HG02763 (cell line): ENCODE measurements at regions not wholly inside any gene's neighbourhood (a gene's known extent, or its start where the extent isn't known, plus 50 kb on each side); places are given as distances from the start of the nearest gene placed in this dataset.
"Not testable (repeated sequence)": the region's sequence is repeated elsewhere in the genome, so short reads cannot be mapped to it uniquely, and the experiment has no call there.

Experiments used
- ATAC-seq: cut with Tn5 transposase; IDR thresholded peaks from one replicate; pipeline ENCODE4 v1.9.1; 2021; ENCODE audit warnings: mild to moderate bottlenecking, moderate library complexity; ENCODE audit not compliant: unreplicated experiment

DNA sequence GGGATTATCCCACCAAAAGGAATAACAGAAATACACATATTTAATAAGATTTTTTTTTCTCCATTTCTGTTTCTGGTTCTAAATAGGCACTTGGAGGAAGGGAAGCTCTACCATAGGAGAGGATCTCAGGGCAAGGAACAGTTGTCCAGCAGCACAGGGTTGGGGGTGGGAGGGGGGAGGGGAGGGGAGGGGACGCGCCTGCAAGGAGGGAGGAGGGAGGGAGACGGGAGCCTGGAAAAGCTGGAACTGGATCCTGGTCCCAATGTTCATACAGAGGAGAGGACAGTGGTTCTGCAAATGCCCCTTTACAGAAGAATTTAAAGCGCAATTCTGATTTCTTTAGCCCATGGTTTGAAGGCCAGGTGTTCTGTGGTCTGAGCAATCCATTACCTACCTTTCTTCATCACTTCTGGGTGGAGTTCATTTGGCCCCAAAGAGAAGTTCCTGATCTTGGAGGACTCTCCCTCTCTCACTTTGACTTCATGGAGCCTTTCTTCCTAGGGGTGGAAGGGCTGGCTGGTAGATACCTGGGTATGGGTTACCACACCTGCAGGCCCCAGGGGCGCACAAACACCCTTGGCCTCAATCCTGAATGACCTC is 348.9 kb upstream of the NCAM1 start:
- ATAC-seq: no peak

DNA sequence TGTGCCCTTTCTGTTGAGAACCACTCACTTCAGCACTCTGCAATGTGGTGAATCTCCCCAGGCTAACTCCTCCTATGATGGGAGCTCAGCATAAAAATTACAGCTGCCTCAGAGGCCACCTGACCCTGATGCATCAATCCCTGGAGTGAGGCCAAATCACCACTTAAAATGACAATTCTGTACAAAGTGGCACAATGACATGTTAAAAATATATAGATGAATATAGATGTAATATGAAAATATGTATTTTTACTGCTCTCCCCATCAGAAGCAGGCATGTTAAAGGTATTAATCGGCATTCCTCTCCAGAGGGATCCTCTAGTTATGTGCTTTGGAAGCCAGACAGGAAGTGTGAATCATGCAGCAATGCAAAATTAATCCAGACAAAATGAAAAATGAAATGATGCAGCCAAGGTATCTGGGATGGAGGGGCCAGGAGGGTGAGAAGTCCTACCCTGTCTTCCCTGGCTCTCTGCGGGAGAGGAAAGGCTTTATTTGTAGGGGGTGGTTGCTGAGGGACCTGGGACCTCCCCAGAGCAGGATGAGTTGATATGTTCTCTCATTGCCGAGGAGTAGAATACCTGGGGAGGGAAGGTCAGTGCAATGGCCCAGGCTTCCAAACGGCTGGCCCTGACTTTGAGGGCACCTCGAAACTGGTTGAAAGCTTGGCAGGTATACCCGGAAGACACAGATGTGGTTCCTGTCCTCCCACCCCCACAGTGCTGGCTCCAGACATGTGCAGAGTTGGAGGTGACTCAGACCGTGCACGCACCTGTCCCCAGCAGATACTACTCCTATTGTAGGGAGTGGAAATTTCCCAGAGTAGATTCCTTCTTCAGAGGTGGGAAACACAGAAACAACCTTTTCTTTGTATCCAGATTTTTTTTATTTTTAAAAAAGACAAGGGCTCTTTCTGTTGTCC is 347.9 kb upstream of the NCAM1 start:
- ATAC-seq: no peak

DNA sequence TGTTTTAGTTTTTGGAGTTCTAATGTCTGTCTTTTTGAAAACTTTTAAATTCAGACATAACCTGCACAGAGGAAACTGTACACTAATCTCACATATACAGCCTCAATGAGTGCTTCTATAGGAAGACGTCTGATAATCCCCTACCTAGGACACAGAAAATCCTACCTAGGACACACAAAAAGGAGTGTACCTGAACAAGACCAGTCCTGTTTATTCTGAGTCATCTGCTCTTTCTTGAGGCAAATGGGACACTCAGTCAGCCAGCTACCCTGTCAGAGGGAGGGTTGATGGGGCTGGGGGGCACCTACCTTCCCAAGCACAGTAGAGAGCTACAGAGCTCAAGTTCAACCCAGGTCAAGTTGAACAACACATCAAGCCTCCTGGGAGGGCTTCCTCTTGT is 346.6 kb upstream of the NCAM1 start:
- ATAC-seq: no peak

DNA sequence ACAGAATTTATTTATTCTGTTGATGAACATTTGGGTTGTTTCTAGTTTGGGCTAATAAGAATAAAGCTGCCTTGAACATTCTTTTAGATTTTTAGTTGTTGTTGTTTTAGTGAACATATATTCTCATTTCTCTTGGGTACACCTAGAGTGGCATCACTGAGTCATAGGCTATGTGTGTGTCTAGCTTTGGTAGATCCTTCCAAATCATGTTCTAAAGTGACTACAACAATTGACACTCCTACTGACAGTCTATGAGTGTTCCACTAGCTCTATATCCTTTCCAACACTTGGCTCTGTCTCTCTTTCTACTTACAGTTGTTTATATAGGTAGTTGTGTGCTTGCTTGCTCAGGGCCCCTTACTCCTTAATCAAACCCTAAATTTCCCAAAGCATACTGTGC is 346.0 kb upstream of the NCAM1 start:
- ATAC-seq: no peak

DNA sequence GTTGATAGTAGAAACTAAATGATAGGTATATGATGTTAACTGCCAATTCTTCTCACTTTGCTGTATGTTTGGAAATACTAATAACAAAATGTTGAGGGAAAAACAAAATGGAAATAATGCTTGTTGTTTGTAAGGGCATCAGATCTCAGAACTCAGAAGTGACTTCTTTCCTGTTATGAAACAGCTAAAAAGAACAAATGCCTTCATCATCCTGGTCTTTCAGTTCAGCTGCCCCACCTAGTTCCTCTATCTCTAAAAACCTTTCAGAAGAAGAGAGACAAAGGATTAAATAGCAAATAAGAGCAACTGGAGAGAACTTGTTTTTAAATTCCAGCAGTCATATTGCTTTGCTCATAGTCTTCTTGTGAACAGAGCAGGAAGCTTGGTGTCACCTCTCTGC is 345.3 kb upstream of the NCAM1 start:
- ATAC-seq: no peak

DNA sequence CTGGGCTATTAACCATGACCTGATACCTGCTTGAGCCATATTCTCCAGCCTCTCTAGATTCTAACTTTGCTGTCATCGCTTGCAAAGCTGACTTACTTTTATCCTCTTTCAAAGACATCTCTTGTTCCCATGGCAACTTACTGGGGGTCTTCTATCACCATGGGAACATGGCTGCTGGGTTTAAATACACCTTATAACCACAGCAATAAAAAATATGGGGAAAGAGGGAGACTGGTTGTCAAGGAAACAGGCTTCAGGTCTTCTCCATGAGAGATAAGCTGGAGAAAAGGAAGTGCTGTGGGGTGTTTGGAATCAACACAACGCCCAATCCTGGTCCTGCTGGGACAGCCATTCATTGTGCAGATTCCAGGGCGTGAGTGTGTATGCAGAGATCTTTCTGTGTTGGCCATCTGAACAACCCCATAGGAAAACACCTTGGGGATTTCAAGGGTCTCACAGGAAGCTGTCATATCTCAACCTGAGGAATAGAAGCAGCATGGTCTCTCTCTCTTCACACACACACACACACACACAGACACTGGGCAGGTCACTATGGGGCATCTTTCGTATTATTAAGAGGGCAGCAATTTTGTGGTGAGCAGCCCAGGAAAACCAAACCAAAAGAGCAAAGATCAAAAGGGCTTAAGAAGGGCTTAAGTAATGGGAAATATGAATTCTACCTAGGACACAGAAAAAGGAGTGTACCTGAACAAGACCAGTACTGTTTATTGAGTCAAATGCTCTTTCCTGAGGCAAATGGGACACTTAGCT is 344.7 kb upstream of the NCAM1 start:
- no peak for ATAC-seq

DNA sequence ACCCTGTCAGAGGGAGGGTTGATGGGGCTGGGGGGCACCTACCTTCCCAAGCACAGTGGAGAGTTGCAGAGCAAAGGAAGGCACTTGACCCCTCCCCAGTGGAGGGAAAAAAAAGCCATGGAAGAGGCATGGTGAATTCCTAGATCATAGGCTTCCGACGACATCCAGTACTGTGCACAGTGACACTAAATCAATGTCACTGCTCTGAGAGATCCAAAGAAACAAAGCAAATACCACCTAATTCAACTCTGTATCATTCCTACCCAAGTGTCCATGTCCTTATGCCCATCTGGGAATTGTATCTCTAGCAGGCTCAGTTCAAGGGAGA is 344.2 kb upstream of the NCAM1 start:
- ATAC-seq: no peak

DNA sequence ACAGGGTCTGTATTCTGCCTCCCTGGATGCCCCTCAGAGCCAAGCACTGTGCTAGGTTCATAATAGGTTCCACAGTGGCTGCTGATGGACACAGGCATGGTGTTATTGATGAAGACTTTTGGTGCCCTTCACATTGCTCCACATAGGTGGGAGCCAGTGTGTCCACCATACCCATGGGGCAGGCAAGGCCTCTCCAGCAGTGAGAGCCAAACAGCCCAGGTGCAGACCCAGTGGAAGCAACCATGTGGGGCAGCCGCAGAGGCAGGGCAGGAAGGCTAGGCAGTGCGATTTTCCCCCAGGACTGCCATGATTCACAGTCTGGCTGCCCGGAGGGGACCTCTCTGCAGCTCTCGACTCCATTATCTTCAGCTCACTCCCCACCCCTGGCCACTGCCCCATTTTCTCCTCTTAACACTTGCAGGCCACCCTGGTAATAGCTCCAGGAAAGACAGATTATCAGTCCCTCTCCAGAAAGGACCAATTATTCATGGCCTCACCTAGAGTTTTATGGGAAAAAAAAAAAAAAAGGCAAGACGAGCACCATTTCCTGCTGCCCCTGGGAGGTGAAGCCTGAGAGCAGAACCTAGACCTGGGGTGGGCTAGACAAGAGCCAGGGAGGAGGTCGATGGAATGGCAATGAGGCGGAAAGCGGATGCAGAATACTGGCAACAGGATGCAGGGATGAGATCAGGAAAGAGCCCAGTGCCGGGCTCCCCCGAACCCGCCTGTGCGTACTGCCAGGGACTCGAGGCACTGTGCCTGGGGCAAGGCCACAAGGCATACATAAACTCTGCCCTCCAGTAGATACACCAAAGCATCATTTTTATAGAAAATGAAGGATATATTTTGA is 343.0 kb upstream of the NCAM1 start:
- no peak for ATAC-seq

DNA sequence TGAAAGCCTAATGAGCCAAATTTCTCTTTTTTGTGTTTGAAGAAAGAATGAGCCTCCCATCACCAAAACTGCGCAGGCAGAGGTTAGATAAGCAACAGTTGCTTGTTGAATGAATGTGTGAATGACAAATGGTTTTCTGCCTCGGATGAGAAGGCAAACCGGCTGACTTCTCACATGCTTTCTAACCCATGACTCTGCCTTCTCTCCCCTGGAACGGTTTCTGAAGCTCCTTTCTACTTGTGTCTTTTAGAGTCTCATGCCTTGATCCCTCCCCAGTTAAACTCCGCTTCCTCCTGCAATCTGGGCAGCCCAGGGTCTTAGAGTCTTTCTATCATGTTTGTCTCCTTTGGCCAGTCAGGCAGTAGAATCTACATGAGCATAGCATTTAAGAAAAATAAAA is 342.1 kb upstream of the NCAM1 start:
- no peak for ATAC-seq

DNA sequence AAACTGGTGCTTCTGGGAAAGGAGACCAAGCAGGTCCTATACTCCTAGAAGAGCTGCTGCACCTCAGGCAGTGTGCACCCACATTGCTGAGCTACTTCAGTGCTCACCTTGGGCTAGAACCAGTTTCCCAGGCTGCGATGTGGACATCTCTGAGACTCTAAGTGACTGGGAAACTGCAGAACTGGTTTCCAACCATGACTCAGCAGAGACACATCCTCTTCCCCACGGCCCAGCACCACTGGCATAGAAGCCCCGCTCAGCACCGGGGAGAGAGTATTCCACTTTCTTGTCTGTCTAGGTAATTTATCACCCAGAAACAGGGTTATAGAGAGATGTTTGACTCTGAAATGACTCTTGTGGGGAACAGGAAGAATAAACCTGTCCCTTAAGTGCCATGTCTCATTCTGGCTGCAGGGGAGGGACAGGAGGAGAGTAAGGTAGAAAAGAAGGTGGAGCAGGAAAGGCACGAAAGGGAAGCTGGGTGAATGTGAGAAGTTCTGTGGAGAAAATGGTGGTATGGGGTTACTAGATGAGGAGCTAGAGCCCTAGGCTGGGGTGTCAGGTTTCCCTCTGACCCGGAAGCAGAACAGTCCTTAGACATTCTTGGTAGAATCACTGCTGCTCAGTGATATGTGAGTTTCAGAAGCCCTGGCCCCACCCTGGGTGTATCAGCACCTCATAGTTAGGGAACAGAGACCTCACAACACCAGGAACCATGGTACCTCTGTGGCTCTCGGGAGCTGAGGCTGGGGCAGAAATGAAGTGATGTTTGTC is 340.4 kb upstream of the NCAM1 start:
- no peak for ATAC-seq

DNA sequence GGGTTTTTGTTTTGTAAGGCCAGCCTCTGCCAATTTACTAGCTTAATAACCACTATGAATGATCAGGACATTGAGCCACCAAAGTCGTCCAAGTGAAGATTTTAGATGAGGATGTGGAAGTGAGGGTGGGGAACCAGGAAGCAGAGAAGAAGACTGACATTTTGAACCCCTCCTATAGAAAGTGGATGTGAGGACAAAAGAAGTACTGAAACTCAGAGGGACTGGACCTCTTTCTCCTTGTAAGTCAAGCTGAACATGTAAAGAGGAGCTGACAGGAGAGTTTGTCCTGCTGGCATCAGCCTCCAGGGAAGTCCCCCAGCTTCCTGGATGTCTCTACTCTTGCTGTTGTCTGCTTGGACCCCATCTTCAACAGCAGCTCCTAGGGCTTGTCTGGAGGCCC is 338.2 kb upstream of the NCAM1 start:
- ATAC-seq: no peak

DNA sequence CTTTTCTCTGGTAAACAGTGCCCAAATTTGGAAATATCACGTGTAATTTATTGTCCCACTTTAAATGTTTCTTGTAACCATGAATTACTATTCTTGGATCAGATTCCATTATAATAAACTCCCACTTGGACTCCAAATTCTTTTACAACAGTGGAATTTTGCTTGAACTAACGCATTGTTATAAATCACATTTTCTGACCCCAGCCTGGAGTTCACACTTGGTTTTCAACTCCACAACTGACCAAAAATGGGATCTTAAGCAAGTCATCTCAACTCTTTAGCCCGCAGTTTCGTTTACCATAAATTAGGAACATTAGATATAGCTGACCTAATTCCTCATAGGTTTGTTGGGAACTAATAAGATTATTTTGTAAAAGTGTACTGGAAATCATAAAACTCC is 336.8 kb upstream of the NCAM1 start:
- no peak for ATAC-seq

DNA sequence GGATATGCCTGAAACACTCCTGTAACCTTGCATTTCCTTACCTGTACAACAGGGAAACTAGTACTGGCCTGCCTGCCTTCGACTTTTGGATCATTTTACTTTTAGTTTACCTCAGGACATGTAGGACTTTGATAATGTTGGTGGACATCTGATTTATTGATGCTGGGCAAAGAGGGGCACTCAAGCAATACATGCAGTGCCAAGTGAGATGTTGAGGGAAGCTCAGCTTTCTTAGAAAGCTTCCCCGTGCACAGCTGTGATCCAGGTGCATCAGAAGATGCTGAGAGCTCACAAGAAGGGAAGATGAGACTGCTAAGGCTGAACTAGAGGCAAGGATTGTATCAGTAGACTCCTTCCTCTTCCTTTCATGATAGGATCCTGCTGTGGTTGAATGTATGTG is 336.2 kb upstream of the NCAM1 start:
- ATAC-seq: not testable (repeated sequence)

DNA sequence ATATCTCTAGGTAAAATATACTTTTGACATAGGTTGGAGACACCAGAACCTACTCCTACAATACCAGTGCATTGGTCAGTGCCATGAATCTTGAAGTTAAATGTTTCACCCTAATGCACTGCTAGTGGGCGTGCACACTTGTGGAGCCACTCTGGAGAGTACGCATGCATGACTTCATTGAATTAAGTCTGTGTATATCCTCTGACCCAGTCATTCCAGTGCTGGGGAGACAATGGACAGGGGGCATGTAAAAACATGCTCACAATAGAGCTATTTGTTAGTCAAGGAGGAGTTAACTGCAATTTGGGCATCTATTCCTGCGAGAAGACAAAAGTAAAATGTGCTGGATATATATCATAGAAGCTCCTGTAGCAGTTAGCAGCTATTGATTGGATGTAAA is 335.4 kb upstream of the NCAM1 start:
- ATAC-seq: no peak

DNA sequence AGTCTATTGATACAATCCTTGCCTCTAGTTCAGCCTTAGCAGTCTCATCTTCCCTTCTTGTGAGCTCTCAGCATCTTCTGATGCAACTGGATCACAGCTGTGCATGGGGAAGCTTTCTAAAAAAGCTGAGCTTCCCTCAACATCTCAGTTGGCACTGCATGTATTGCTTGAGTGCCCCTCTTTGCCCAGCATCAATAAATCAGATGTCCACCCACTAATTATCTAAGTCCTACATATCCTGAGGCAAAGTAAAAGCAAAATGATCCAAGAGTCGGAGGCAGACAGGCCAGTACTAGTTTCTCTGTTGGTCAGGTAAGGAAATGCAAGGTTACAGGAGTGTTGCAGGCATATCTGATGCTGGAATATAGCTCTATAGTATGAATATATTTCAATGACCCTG is 334.5 kb upstream of the NCAM1 start:
- no peak for ATAC-seq

DNA sequence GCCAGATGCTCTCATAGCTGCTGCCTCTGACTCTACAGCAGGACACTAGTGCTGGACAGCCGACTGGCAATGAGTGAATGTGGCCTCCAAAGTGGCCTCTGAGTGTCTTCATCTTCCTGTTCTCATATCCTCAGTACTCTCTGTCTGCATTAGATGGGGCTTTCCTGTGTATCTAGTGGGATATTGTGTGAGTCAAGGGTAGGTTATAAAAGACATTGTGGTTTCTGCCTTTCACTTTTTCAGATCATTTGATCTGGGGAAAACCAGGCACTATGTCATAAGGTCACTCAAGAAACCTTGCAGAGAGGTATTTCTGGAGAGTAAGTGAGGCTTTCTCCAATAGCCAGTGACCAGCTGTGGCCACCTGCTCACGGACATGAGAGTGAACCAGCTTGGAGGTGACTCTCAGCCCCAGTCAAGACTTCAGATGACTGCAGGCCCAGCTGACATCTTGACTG is 333.6 kb upstream of the NCAM1 start:
- peak; percentile 56 for ATAC-seq

DNA sequence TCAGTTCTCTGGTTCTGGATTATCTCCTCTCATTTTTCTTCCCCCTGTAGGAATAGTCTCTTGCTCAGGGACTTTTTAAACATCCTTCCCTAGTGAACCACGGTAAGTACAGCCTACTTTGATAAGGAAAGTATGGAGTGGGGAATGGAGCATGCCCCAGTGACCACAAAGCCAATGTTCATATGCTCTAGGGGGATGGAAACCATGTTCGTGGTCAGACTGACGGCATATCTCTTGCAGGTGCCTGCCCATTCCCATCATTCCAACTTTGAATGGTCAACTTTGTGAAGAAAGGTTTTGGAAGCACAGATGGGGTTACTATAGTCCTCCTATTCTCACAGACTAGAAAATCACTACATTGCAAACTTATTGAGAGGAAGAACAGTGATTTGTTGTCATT is 332.5 kb upstream of the NCAM1 start:
- ATAC-seq: no peak

DNA sequence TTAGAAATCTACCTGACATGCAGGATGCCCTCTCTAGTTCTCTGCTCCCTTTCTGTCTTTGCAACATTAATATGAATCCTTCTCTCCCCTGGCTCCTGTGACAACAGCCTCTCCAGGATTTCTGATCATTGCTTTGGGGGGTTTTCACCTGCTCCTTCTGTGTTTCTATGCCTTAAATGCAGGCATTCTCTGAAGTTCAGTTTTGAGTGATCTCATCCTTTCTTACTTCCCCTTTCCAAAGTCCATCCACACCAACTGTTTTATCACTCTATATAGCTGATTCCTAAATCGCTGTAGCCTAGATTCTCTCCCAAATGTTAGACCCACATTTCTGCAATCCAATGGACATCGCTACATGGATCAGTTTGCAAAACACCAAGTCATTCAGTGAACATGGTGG is 330.7 kb upstream of the NCAM1 start:
- no peak for ATAC-seq

DNA sequence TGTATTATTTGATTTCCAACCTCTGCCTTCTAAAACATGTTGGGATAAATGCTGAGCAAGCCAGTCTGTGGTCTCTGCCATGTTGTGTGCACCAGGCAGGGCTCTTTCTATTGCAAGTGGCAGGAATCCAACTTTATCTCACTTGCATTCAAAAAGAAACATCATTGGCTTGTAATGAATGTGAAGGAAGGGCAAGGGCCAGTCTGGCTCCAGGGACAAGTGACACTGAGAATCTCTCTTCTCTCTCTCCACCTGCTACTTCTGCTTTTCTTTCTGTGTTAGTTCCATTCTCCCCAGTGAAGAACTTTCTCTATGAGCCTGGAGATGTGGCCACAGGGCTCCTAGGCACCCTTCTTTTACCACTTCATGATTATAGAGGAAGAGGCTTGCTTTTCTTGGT is 329.9 kb upstream of the NCAM1 start:
- no peak for ATAC-seq

DNA sequence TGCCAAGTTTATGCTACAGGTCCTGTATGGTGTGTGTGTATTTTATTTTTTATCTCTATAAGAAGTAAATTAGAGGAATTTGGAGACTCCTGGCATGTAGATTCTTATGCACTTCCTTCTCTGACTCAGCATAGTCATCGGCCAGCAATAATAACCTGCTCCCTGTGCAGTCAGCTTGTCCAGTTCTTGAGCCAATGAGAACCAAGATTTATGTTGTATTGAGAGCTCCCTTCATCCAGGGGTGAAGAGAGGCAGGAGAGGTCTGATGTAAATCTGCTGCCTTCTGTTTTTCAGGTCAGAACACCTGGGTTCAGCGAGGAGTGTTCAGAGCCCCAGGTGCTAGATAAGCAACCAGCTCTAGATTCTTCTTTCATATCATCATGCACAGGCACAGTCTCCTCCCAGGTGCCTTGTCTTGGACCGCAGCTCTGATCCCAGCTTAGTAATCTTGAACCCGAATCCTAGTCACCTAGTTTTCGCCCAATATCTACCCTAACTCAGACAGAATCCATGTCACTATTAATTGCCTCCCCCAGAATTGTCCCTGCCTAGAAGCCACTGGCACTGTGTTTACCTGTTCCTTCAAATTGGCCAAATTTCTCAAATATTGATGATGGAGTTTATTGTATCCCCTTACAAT is 328.2 kb upstream of the NCAM1 start:
- ATAC-seq: no peak
